A172 (cell line): ENCODE measurements at regions not wholly inside any gene's neighbourhood (a gene's known extent, or its start where the extent isn't known, plus 50 kb on each side); places are given as distances from the start of the nearest gene placed in this dataset.

Experiments
- DNase-seq: peaks from one replicate; pipeline ENCODE4 v3.0.0-alpha.2; 2015; ENCODE audit warnings: low spot score

GRCh38 chr20:21840991-21841390, 135.5 kb downstream of the PAX1 start:
- no peak for DNase-seq

DNA sequence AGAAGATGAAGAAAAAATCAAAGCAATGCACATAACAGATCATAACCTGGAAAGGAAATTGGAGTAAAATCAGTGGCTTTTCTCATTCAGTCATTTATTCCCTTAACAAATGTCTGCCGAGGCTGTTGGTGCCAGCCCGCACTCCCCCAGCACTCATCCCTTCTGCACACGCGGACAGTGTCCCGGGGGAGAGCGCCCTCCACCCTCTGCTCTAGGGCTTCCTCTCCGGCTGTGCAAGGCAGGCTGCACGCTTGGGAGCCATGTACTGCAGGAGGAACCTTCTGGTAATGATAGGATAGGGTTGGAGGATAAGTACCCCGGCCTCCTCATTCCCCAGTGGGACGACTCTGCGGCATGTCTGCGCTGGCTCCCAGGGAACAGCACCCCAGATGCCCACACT, 134.5 kb downstream of the PAX1 start:
- no peak for DNase-seq

- DNase-seq: no peak
These were observed 130.9 kb downstream of the PAX1 start for GRCh38 chr20:21836346-21836745.

DNA sequence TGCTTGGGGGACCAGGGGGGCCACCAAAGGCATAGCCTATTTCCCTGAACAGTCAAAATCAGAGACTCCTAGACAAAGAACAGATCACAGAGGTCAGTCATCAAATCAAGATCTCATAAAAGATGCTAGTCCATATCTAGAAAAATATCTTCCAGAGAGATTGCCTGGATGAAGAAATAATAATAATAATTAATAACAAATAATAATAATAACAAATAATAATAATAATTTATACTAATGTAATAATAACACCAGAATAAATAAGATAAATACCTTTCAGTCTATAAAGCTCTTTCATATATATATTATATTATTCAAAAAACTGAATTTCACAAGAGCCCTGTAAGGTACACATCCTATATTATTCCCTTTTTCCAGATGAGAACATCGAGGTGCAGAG, 129.6 kb downstream of the PAX1 start:
- DNase-seq: no peak

DNA sequence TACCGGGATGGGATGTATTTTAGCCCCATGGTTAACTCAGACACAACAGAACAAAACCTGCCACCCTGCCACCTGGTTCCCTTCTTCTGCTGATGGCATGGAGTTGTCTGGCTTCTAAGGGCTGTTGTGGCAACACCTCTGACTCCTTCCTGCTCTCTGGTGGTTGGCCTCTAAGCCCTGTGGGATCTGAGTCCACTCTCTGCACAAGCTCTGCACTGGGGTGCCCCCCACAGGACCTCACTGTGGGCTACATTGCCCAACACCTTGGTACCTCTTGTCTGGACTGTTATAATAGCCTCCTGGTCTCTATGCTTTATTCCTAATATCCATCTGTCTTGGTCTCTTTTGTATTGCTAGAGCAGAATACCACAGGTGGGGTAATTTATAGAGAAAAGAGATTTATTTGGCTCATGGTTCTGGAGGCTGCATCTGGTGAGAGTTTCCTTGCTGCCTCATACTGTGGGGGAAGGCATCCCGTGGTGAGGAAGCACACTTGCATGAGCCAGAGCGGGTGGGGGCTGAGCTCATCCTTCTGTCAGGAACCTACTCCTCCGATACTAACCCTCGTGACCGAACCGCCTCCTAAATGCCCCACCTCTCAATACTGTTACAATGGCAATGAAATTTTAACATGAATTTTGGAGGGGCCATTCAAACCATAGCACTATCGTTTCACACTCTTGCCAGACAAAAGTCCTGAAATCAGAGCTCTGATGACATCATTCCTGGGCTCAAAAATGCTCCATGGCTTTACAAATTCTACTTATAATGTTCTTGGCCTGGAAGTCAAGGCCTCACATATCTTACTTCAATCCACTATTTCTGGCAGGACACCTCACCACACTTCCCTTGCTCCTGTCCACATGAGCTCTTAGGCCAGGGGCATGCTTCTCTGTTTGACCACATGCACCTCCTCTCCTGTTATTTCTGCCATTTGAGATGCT, 127.2 kb downstream of the PAX1 start:
- DNase-seq: no peak

DNA sequence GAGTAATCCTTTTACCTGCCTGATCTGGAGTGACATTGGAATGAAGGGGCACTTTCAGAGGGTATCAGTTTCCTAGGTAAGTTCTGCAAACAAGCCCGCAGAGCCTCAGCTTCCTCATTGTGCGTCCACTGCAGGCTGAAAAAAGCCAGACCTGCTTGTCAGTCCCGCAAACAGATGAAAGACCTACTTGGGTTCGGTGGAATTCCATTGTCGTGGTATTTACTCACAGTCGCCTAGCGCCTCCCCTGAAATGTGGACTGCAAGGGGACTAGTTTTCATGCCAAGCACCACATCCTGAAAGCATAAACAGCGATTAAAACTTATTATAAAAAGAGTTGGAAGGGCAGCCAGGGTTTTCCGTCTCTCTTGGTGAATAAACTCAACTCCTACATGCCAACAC, 121.5 kb downstream of the PAX1 start:
- no peak for DNase-seq

GRCh38 chr20:21821358-21821757, 115.9 kb downstream of the PAX1 start:
- no peak for DNase-seq

- no peak for DNase-seq
These were observed 115.2 kb downstream of the PAX1 start for GRCh38 chr20:21820688-21821087.

DNA sequence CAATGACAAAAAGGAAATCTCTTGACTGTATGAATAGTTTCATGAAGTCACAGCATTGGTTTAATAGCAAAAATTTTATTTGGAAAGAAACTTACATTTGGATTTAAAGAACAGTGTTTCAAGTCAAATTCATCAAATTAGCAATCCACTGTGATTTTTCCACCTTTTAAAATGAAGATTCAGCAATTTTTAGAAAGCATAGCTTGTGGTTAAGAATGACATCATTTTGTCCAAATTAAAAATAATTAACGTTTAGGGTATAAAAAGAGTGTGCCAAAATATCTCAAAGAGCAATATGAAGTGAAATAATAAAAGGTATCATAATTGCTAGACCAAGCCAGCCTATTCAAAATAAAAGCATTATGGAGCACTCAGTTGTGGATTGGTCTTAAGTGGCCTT, 114.6 kb downstream of the PAX1 start:
- DNase-seq: no peak

GRCh38 chr20:21812379-21812778, 106.9 kb downstream of the PAX1 start:
- DNase-seq: no peak

DNA sequence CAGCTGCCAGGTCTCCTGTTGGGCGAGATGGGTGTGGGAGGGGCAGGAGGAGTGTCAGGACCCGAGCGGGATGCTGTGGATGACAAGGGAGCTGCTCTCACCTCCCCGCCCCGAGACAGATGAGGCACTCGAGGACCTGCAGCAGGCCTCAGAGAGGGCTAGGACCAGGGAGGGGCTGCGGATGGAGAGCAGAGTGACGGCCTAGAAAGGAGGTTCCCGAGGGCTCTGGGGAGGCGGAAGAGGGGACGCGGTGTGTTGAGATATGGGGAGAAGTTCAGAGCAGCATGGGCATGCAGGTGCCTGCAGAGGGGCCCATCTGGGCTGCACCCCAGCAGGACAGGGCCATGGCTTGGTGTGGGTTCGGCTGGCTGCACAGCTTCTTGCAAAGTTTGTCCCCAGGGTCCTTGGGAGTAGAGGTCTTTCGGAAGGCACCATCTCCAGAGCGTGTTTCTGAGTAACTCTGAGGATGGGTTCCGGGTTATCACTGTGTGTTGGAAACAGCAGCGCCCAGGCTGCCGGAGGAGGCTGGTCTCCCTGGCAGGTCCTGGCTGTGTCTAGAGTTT, 104.6 kb downstream of the PAX1 start:
- no peak for DNase-seq

GRCh38 chr20:21808863-21809664, 103.6 kb downstream of the PAX1 start:
- DNase-seq: no peak

GRCh38 chr20:21808139-21808538, 102.7 kb downstream of the PAX1 start:
- no peak for DNase-seq

DNA sequence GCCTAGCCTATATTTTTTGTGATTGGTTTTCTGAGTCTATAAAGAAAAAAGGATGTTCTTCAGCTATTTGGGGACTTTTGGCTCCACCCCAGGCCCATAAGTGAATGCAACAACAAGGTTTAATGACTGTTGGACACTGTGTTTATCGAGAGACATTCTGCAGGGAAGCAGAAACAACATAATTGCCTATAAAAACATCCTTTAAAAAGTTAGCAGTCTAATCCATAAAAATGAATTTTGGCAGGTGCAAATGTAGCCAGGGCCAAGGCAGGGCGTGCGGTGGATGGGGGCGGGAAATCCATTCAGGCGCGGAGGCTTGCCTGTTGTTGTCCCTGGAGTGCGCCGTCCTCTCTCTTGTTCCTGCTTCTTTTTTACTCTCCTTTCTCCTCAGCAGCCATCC, 99.3 kb downstream of the PAX1 start:
- no peak for DNase-seq

GRCh38 chr20:21801193-21801592, 95.7 kb downstream of the PAX1 start:
- DNase-seq: no peak

DNA sequence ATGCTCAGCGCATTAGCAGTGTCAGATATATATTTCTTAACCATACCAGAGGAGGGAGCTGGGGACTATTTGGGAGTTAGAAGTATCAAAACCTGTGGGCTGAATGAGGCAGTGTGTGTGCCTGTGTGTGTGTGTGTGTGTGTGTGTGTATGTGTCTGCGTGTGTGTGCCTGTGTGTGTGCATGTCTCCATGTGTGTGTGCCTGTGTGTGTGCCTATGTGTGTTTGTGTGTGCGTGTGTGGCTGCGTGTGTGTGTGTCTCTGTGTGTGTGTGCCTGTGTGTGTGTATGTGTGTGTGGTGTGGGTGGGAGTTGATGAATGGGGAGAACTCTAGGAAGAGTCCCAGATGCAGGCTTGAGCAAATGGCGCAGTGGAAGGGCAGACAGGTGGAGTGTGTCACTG, 92.9 kb downstream of the PAX1 start:
- DNase-seq: no peak

DNA sequence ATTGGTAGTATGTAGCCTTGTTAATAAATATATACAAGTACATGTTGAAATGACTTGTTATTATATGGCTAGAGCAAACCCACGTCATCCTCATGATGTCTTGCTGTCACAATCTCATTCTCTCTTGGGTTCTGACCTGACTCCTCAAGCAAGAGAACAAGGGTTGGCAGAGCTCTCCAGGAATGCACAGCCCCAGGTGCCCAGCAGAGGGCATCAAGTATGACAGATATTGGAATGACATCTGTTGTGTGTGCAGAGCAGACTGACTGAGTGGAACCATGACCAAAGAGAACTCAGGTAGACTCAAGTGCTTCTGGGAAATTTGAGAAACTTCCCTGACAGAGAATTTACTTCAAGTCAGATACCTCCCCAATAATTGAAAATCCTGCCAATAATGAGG, 90.6 kb downstream of the PAX1 start:
- no peak for DNase-seq

- no peak for DNase-seq
These were observed 82.6 kb downstream of the PAX1 start for GRCh38 chr20:21788082-21788481.

- DNase-seq: no peak
These were observed 76.1 kb downstream of the PAX1 start for GRCh38 chr20:21781446-21782075.

GRCh38 chr20:21780528-21780927, 75.1 kb downstream of the PAX1 start:
- no peak for DNase-seq
